GM12878 (cell line): ENCODE measurements at regions not wholly inside any gene's neighbourhood (a gene's known extent, or its start where the extent isn't known, plus 50 kb on each side); places are given as distances from the start of the nearest gene placed in this dataset.

Source experiments
- ATAC-seq: fragments of 200-7000 bp; cut with Tn5 transposase; 3 replicates; pipeline ENCODE4 v1.9.1; 2020; ENCODE audit warnings: mild to moderate bottlenecking, moderate library complexity
- BruUV-seq: library from RNA; stranded (reverse); fragments of 400-500 nt; replicated peaks from 2 replicates; lab custom pipeline; 2021; lab: Mats Ljungman, UMichigan
- CTCF ChIA-PET: fragments of 300-600 bp; sonication (Branson Sonifier 250); formaldehyde crosslinking; extraction: SDS; loops from one replicate; lab custom pipeline; 2021; ENCODE audit warnings: inconsistent platforms; lab: Yijun Ruan, JAX
- POLR2A ChIA-PET: fragments of 350-600 bp; formaldehyde crosslinking; extraction: SDS; loops from one replicate; lab custom pipeline; 2021; ENCODE audit warnings: inconsistent platforms; lab: Charles Lee
- RAD21 ChIA-PET: fragments of 300-600 bp; sonication (Branson Sonifier 250); formaldehyde crosslinking; loops from one replicate; lab custom pipeline; 2023; ENCODE audit warnings: antibody characterized with exemption; ENCODE audit not compliant: unreplicated experiment; lab: Charles Lee
- SMC1A ChIA-PET: fragments of 300-600 bp; sonication (Branson Sonifier 250); formaldehyde crosslinking; loops from one replicate; lab custom pipeline; 2023; ENCODE audit not compliant: unreplicated experiment, uncharacterized antibody; lab: Charles Lee
- DNase-seq: peaks from one replicate; pipeline ENCODE4 v3.0.0-alpha.2; 2011; ENCODE audit warnings: low read depth, low spot score
- FAIRE-seq: peaks from 3 replicates; lab custom pipeline; 2011; peaks lifted over from hg19 to GRCh38; lab: Jason Lieb, UNC
- H2AFZ ChIP-seq: 2 replicates; pipeline ENCODE4 v1.6.0; 2011; ENCODE audit warnings: low read depth, low read length, control low read depth; ENCODE audit not compliant: control insufficient read depth
- H3K27ac ChIP-seq: 2 replicates; pipeline ENCODE4 v1.5.1; 2011; ENCODE audit warnings: control low read depth; ENCODE audit not compliant: control insufficient read depth, insufficient read depth
- H3K27me3 ChIP-seq, 2 experiments: replicated peaks in 1 of 2; 2 replicates each; pipeline versions ENCODE4 v1.6.0 to v1.6.1; 2011; ENCODE audit warnings: low read length in 1 of 2; ENCODE audit not compliant: control insufficient read depth in 2 of 2, insufficient read depth in 2 of 2
- H3K36me3 ChIP-seq, 2 experiments: 2 replicates each; pipeline ENCODE4 v1.5.1; 2011; ENCODE audit warnings: low read length in 1 of 2; ENCODE audit not compliant: control insufficient read depth in 2 of 2, insufficient read depth in 2 of 2
- H3K4me1 ChIP-seq: 2 replicates; pipeline ENCODE4 v1.6.1; 2011; ENCODE audit warnings: mild to moderate bottlenecking, low read length, moderate library complexity, mixed read lengths; ENCODE audit not compliant: control insufficient read depth, insufficient read depth
- H3K4me2 ChIP-seq: 2 replicates; pipeline ENCODE4 v1.6.0; 2011; ENCODE audit warnings: control low read depth; ENCODE audit not compliant: control insufficient read depth, insufficient read depth
- H3K4me3 ChIP-seq: fragments of 200-600 bp; sonication (generic); 2 replicates; pipeline ENCODE4 v1.5.1; 2016
- H3K79me2 ChIP-seq: 2 replicates; pipeline ENCODE4 v1.6.0; 2011; ENCODE audit warnings: low read length; ENCODE audit not compliant: control insufficient read depth, insufficient read depth
- H3K9ac ChIP-seq: 2 replicates; pipeline ENCODE4 v1.8.0; 2011; ENCODE audit warnings: low read length, control low read depth, mixed read lengths; ENCODE audit not compliant: control insufficient read depth, insufficient read depth
- H3K9me3 ChIP-seq: replicated peaks from 3 replicates; pipeline ENCODE4 v1.5.1; 2011; ENCODE audit warnings: mild to moderate bottlenecking, low read length; ENCODE audit not compliant: control insufficient read depth, insufficient read depth
- H4K20me1 ChIP-seq: 2 replicates; pipeline ENCODE4 v1.6.0; 2011; ENCODE audit not compliant: control insufficient read depth, insufficient read depth
- BHLHE40 ChIP-seq, 2 experiments: fragments of 450-650 bp in 1 of 2; IDR thresholded peaks; 2 replicates each; pipeline ENCODE4 v1.6.1; 2011 to 2017; ENCODE audit warnings: low read depth in 2 of 2, borderline replicate concordance in 1 of 2, improper control_type of control experiment in 1 of 2, low read length in 1 of 2, mild to moderate bottlenecking in 1 of 2
- KAT2A ChIP-seq: conservative IDR thresholded peaks from 2 replicates; pipeline ENCODE4 v1.6.1; 2011; ENCODE audit warnings: low read depth, low read length; ENCODE audit not compliant: control insufficient read depth
- PRDM15 ChIP-seq: fragments of 450-650 bp; formaldehyde crosslinking; IDR thresholded peaks from 2 replicates; pipeline ENCODE4 v1.4.0; 2020; ENCODE audit warnings: mild to moderate bottlenecking, moderate library complexity
- TCF3 ChIP-seq: IDR thresholded peaks from 2 replicates; pipeline ENCODE4 v1.6.1; 2012; ENCODE audit warnings: low read depth, mild to moderate bottlenecking, low read length, borderline replicate concordance; ENCODE audit not compliant: insufficient read depth
- ZNF217 ChIP-seq: fragments of 450-650 bp; IDR thresholded peaks from 2 replicates; pipeline ENCODE4 v1.6.1; 2017; ENCODE audit warnings: antibody characterized with exemption, mild to moderate bottlenecking
- in situ Hi-C: fragments of 300-500 bp; cut with MboI; formaldehyde crosslinking; loops from 9 replicates; pipeline ENCODE4 v1.14.3; 2018; ENCODE audit warnings: mixed read lengths
- intact Hi-C: fragments of 100-400 bp; cut with micrococcal nuclease; formaldehyde crosslinking; loops from one replicate; pipeline ENCODE4 v1.14.2; 2022; ENCODE audit not compliant: unreplicated experiment
- TF ChIP-seq, protein P1 (sequence below): fragments of 450-650 bp; IDR thresholded peaks from 2 replicates; pipeline ENCODE4 v1.6.1; 2016; ENCODE audit warnings: mild to moderate bottlenecking
- TF ChIP-seq, protein P2 (sequence below): fragments of 450-650 bp; IDR thresholded peaks from 2 replicates; pipeline ENCODE4 v1.6.1; 2016; ENCODE audit warnings: mild to moderate bottlenecking, moderate library complexity, borderline replicate concordance

GRCh38 chr21:27292229-27292628 lies 325.3 kb upstream of the ADAMTS5 start:
- ChIA-PET RAD21 (no interaction called here), POLR2A (no interaction called here), SMC1A (no interaction called here), CTCF (no interaction called here)
- Histone ChIP-seq H3K9me3 (no peaks in the 10 kb centered on the region; the same call in 2 of the 3 replicates), H3K36me3 (no peaks in the 10 kb centered on the region), H3K4me3 (no peak overlapping the region), H3K79me2 (no peaks in the 10 kb centered on the region), H3K9ac (no peak overlapping the region), H3K27ac (no peak overlapping the region), H4K20me1 (no peaks in the 10 kb centered on the region), H3K4me1 (no peaks in the 10 kb centered on the region), H2AFZ (no peak overlapping the region), H3K27me3 (no peaks in the 10 kb centered on the region), H3K4me2 (no peak overlapping the region)
- in situ Hi-C loops (no loop called here), intact Hi-C loops (no loop called here)
- DNase-seq: no peak
- no TSS peak for BruUV-seq
- TF ChIP-seq ZNF217 (no peak), TCF3 (no peak), KAT2A (no peak), PRDM15 (no peak), BHLHE40 (IDR thresholded peaks at IDR 0.05; ENCODE audit: borderline replicate concordance in 1 of 2, low read depth in 2 of 2, low read length in 1 of 2) (no peak)
- TF ChIP-seq, protein P1, sequence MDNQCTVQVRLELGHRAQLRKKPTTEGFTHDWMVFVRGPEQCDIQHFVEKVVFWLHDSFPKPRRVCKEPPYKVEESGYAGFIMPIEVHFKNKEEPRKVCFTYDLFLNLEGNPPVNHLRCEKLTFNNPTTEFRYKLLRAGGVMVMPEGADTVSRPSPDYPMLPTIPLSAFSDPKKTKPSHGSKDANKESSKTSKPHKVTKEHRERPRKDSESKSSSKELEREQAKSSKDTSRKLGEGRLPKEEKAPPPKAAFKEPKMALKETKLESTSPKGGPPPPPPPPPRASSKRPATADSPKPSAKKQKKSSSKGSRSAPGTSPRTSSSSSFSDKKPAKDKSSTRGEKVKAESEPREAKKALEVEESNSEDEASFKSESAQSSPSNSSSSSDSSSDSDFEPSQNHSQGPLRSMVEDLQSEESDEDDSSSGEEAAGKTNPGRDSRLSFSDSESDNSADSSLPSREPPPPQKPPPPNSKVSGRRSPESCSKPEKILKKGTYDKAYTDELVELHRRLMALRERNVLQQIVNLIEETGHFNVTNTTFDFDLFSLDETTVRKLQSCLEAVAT: no peak
- TF ChIP-seq, protein P2, sequence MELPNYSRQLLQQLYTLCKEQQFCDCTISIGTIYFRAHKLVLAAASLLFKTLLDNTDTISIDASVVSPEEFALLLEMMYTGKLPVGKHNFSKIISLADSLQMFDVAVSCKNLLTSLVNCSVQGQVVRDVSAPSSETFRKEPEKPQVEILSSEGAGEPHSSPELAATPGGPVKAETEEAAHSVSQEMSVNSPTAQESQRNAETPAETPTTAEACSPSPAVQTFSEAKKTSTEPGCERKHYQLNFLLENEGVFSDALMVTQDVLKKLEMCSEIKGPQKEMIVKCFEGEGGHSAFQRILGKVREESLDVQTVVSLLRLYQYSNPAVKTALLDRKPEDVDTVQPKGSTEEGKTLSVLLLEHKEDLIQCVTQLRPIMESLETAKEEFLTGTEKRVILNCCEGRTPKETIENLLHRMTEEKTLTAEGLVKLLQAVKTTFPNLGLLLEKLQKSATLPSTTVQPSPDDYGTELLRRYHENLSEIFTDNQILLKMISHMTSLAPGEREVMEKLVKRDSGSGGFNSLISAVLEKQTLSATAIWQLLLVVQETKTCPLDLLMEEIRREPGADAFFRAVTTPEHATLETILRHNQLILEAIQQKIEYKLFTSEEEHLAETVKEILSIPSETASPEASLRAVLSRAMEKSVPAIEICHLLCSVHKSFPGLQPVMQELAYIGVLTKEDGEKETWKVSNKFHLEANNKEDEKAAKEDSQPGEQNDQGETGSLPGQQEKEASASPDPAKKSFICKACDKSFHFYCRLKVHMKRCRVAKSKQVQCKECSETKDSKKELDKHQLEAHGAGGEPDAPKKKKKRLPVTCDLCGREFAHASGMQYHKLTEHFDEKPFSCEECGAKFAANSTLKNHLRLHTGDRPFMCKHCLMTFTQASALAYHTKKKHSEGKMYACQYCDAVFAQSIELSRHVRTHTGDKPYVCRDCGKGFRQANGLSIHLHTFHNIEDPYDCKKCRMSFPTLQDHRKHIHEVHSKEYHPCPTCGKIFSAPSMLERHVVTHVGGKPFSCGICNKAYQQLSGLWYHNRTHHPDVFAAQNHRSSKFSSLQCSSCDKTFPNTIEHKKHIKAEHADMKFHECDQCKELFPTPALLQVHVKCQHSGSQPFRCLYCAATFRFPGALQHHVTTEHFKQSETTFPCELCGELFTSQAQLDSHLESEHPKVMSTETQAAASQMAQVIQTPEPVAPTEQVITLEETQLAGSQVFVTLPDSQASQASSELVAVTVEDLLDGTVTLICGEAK: no peak
- FAIRE-seq: no peak
- no peak for ATAC-seq
